ENCODE measurements at regions not wholly inside any gene's neighbourhood (a gene's known extent, or its start where the extent isn't known, plus 50 kb on each side); places are given as distances from the start of the nearest gene placed in this dataset.

DNA sequence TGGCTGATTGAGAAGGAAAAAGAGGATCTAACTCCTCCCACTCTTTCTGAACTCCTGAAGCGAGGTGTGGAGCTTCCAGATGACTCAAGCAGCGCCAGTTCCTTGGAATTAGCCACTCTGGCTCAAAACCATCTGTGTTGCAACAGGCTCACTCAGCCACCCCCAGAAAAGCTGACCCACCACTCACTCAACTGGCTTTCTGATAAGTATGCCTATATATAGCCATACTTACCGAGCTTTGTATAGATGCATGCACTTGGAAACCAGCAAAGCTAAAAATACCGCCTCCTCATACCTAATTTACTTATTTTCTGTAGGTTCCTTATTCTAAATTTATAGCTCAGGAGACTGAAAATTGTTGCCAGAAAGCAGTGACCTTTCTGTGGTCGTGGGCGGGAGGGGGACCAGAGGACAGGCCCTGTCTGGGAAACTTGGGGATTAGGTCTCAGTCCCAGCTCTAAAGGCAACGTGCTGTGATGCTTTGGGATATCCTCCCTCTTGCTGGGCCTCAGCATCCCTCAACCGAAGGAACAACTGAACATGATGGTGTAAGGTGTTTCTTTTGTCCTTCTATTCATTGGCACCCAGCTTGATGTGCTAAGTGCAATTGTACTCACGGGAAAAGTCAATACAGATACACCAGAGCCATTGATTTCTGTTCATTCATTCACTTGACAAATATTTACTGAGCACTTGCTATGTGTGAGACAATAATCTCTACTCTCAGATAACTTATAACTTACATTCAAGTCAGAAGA, 65.7 kb downstream of the NENF start:
- TF ChIP-seq, protein P1, sequence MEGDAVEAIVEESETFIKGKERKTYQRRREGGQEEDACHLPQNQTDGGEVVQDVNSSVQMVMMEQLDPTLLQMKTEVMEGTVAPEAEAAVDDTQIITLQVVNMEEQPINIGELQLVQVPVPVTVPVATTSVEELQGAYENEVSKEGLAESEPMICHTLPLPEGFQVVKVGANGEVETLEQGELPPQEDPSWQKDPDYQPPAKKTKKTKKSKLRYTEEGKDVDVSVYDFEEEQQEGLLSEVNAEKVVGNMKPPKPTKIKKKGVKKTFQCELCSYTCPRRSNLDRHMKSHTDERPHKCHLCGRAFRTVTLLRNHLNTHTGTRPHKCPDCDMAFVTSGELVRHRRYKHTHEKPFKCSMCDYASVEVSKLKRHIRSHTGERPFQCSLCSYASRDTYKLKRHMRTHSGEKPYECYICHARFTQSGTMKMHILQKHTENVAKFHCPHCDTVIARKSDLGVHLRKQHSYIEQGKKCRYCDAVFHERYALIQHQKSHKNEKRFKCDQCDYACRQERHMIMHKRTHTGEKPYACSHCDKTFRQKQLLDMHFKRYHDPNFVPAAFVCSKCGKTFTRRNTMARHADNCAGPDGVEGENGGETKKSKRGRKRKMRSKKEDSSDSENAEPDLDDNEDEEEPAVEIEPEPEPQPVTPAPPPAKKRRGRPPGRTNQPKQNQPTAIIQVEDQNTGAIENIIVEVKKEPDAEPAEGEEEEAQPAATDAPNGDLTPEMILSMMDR (IDR thresholded peaks at IDR 0.05; ENCODE audit: poor library complexity) = no peak
- no peak for TF ChIP-seq EZH2 (IDR thresholded peaks at IDR 0.05; ENCODE audit: borderline replicate concordance)
- TF ChIP-seq EZH2phosphoT487 (IDR thresholded peaks at IDR 0.05; ENCODE audit: low read depth, severe bottlenecking, unreplicated experiment) = no peak
